ENCODE measurements at regions not wholly inside any gene's neighbourhood (a gene's known extent, or its start where the extent isn't known, plus 50 kb on each side); places are given as distances from the start of the nearest gene placed in this dataset.

DNA sequence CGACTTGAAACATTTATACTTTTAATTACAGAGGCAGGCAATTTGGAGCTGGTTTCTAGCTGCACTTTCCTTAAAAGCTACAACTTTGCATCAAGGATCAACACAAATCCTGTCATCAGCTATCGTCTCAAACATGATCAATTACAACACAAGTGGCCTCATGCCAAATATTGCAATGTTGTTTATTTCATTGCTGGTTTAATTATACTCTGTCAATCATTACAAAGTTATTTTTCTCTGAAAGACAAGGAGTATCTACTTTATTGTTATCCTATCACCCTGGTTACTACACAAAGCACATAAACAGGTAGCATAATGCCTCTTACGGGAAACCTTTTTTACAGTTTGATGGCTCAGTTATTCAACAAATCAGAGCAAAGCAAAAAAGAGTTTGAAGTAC is 58.0 kb upstream of the FOXB1 start:
- TF ChIP-seq POLR2AphosphoS5 (IDR thresholded peaks at IDR 0.05; ENCODE audit: low read depth, low read length) (no peak), TAF1 (IDR thresholded peaks at IDR 0.05; ENCODE audit: borderline replicate concordance, insufficient read depth, low read length) (no peak), SIN3A (IDR thresholded peaks at IDR 0.05; ENCODE audit: borderline replicate concordance, insufficient read depth, low read length) (no peak)
- TF ChIP-seq, protein P1, sequence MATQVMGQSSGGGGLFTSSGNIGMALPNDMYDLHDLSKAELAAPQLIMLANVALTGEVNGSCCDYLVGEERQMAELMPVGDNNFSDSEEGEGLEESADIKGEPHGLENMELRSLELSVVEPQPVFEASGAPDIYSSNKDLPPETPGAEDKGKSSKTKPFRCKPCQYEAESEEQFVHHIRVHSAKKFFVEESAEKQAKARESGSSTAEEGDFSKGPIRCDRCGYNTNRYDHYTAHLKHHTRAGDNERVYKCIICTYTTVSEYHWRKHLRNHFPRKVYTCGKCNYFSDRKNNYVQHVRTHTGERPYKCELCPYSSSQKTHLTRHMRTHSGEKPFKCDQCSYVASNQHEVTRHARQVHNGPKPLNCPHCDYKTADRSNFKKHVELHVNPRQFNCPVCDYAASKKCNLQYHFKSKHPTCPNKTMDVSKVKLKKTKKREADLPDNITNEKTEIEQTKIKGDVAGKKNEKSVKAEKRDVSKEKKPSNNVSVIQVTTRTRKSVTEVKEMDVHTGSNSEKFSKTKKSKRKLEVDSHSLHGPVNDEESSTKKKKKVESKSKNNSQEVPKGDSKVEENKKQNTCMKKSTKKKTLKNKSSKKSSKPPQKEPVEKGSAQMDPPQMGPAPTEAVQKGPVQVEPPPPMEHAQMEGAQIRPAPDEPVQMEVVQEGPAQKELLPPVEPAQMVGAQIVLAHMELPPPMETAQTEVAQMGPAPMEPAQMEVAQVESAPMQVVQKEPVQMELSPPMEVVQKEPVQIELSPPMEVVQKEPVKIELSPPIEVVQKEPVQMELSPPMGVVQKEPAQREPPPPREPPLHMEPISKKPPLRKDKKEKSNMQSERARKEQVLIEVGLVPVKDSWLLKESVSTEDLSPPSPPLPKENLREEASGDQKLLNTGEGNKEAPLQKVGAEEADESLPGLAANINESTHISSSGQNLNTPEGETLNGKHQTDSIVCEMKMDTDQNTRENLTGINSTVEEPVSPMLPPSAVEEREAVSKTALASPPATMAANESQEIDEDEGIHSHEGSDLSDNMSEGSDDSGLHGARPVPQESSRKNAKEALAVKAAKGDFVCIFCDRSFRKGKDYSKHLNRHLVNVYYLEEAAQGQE (IDR thresholded peaks at IDR 0.05; ENCODE audit: insufficient read depth in 1 of 2, low read depth in 2 of 2, low read length in 2 of 2), result no peak
